GM19238 (cell line): ENCODE measurements at regions not wholly inside any gene's neighbourhood (a gene's known extent, or its start where the extent isn't known, plus 50 kb on each side); places are given as distances from the start of the nearest gene placed in this dataset.

Experiments
- DNase-seq: peaks from one replicate; pipeline ENCODE4 v3.0.0; 2011; ENCODE audit warnings: low spot score; ENCODE audit not compliant: insufficient read length

- DNase-seq, result no peak
Observed at GRCh38 chr2:105455488-105456003, 56.7 kb upstream of the FHL2 start.

- DNase-seq, result no peak
Observed at GRCh38 chr2:105454801-105455485, 56.1 kb upstream of the FHL2 start.

DNA sequence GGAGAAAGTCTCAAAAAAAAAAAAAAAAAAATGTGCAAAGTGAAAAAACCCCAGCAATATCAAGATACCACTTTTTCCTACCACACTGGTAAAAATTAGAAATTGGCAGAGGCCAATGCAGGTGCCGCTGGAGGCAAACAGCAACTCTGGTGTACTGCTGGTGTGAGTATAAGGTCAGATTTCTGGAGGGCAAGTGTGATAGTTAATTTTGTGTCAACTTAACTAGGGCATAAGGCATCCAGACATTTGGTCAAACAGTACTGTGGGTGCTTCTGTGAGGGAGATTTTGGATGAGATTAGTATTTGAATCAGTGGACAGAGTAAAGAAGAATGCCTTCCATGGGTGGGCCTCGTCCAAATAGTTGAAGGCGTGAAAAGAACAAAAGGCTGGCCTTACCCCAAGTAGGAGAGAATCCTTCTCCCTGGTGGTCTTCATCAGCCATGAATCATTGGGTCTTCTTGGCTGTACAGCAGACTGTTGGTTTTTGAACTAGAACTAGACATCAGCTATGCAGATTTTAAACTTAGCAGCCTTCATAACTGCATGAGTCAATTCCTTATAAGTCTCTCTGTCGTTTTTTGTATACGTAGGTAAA lies 52.8 kb upstream of the FHL2 start:
- DNase-seq, result no peak

DNA sequence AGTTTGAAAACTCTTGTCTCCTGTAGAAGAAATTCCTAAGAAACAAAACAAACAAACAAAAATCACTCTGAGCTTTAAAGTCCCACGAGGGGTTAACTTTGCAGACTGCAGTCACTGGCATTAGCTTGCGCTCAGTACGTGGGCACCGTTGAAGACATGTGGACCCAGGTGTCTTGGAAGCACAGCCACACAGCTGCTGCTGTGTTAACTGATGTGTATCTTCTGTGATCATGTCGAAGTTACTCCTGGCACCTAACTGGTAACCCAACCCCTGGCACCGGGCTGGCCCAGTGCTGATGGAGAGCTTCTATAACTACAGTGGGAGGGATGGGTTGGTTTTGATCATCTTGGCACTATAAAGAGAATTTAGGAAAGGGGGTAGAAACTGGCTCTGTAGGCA lies 51.6 kb upstream of the FHL2 start:
- DNase-seq, result no peak

GRCh38 chr2:105449076-105449475 lies 50.2 kb upstream of the FHL2 start:
- no peak for DNase-seq
